Glomerular visceral epithelial cell (primary cell): ENCODE measurements at regions not wholly inside any gene's neighbourhood (a gene's known extent, or its start where the extent isn't known, plus 50 kb on each side); places are given as distances from the start of the nearest gene placed in this dataset.

Source experiments
- DNase-seq: peaks from one replicate; pipeline ENCODE4 v3.0.0-alpha.2; 2016; ENCODE audit errors: extremely low spot score

DNA sequence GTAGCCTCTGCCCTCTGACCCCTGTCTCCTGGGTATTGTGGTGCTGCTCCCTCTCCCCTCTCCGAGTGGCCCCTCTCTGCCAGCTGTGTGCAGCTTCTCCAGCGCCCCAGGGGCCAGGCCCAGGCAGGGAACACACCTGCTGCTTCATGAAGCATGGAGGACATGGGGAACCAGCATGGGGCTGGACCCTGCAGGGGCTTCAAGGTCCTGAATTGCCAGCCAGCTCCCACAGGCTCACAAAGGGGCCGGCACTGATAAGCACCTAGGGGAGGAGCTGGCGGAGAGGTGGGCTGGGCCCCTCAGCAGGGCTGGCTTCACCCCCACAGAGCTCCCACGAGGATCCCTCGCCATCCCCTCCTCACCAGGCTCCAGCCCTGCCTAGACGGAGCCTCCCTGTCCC, 77.4 kb upstream of the GPC1 start:
- no peak for DNase-seq

DNA sequence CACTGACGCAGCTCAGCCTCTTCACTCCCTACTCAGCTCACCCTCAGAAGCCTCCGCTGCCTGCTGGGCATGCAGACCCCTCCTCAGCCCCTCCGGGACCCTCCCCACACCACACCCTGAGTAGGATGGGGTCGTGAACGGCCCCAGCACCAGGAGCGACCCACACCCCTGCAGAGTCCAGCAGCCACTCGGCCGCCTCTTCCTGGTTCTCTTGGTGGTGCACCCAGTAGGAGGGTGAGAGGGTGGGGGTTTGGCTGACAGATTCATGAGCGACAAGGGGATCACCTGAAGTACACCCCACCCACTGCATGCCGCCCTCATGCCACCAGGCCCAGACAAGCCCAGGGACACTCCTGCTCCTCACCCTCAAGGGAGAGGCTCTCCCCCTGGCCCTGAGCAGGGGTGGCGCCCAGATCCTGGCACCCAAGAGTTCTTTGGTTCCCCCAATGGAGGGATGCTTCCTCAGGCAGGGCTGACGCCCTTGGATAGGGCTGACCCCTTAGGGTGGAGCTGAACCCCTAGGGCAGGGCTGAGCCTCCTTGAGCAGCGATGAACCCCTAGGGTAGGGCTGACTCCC, 76.6 kb upstream of the GPC1 start:
- no peak for DNase-seq

DNA sequence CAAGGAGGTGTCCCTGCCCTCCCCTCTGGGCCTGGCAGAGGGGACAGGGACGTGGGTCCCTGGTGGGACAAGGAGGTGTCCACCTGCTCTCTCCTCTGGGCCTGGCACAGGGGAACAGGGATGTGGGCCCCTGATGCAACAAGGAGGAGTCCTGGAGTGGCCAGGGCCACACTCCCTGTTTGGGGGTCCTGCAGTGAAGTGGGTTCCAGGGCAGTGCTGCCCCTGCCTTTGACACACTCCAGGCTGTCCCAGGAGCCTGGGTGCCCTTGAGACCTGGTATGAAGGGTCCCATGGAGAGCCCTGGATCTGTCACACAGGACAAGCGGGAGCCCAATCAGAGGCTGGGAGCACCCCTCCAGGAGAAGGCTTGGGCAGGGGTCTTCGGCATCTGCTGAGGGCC, 75.8 kb upstream of the GPC1 start:
- no peak for DNase-seq

DNA sequence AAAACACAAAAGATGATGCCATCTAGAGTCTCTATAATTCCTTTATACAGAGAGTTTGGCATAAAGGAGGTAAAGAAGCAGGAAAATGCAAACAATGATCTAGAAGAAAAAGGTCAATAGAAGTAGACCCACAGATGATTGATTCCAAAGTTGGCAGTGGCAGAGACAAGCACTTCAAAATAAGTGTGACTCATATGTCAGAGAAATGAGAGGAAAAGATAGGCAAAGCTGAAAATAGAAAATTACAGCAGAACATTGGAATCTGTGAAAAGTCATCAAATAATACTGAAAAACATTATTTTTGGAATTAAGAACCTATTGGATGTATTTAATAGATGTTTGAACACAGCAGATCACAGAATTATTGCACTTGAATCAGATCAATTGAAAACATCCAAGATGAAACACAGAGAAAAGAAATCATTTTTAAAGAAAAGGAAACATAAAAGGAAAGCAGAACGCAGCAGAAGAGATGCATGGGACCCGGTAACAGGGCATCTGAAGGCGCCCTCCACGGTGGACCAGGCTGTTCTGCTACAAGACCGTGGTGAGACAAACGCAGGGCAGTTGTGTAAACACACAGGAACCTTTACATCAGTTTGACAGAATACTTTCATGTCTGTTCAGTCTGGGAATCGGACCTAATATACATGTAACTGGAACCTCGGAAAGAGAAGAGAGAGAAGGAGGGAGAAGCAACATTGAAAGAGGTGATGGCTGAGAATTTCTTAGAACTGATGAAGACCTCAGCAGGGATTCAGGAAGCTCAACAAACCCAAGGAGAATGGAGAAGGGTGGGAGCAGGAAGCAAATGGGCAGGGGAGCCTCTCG, 74.6 kb upstream of the GPC1 start:
- DNase-seq = no peak

DNA sequence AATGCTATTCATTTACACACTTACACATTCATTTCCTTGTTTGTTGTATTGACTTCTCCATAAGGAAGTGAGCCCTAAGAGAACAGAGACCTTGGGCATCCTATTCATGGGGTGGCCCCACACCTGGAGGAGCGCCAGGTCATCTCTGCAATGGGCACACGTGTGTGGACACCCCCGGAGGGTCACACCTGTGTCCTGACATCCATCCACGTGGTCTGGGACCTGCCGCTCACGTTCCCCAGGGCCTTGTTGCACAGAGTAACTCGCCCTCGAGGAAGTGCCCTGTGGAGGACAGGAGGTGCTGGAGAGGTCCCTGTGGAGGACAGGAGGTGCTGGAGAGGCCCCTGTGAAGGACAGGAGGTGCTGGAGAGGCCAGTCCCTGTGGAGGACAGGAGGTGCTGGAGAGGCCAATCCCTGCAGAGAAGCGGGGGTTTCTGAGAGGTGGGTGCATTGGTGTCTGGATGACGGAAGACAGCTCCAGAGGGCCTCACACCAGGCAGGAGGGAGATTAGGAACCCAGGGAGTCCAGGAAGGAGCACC, 73.2 kb upstream of the GPC1 start:
- DNase-seq = no peak

DNA sequence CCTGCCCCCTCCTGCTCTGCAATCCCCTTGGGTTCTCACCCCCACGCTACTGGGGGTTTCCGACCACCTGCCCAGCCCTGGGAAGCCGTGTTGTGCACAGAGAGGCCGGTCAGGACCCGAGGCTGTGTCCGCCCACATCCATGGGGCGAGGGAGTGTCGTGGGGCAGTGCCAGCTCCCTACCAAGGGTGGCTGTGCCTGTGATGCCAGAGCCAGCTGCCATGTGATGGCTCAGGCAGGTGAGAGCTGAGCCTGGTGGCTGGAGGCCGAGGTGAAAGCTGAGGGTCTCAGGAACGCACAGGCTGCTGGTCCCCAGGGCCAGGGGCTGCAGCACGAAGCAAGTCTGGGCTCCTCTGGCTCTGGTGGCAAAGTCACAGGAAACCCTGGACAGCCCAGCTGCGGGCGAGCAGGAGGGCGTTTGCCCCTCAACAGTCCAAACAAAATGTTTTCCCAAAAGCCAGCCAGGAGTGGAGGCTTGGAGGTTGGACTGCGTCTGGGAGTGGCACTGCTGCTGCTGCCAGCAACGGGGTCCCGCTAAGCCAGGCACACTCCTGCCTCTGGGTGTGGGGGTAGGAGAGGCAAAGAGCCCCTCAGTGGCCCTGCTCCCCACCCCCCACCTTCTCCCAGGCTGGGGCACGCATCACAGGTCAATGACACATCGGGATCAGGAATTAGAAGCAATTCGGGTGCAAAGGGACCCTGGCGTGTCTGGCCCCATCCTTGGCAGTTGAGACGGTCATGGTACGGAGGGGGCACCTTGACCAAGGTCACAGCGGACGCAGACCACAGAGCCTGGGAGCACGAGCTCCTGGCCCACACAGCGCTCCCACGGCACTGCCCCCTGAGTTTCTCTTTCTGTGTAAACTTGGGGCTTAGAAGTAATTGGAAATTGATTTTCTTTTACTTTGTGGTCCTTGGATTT, 72.4 kb upstream of the GPC1 start:
- DNase-seq = no peak

DNA sequence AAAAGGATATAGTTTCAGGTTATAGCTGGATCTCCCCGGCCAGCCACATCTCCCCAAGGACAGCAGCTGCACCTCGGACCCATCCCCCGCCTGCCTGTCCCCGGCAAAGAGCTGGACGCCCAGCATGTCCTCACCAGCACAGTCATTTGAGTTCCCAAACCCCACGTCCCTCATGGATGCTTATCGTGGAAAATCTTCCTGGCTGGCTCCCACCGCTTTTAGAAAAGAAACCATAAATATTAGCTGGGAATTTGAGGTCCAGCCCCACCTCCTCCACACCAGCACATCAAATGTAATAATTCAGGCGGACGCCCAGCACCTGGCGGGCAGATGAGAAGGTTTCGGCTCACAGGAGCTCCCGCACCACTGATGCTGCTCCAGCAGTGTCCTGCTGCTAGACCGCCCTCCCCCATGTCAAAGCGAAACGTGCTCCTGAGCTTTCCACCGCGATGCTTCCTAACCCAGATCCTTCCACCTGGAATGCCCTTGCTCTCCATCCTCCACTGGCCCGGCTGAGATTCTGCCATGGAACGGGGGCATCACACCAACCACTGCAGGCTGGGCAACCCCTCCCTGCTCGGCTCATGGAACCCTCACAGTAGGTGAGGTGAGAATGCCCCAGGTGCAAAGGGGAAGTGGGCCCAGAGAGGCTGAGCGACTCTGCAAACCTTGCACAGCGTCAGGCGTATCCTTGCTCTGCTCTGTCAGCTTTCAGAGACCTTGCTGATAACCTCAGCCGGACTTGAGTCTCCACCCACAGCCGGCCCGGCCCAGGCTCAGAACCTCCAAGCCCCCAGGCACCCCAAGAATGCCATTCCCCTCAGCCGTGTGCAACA, 71.5 kb upstream of the GPC1 start:
- DNase-seq = no peak

DNA sequence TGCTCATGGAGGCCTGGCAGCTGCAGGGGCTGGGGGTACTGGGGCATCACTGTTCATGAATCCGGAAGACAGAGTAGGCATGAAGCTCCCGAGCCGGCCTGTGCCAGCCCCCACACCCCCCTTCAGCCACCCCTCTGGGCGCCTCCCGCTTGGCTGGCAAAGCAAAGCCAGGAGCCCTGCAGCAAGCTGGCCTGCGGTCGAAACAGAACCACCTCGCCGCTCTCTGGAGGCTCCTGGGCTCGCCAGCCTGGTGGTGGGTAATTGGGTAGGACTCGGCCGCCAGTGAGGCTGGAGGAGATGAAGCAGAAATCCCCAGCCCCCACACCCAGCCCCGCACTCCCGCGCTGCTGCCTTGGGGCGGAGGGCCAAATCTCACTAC, 70.9 kb upstream of the GPC1 start:
- DNase-seq = no peak

DNA sequence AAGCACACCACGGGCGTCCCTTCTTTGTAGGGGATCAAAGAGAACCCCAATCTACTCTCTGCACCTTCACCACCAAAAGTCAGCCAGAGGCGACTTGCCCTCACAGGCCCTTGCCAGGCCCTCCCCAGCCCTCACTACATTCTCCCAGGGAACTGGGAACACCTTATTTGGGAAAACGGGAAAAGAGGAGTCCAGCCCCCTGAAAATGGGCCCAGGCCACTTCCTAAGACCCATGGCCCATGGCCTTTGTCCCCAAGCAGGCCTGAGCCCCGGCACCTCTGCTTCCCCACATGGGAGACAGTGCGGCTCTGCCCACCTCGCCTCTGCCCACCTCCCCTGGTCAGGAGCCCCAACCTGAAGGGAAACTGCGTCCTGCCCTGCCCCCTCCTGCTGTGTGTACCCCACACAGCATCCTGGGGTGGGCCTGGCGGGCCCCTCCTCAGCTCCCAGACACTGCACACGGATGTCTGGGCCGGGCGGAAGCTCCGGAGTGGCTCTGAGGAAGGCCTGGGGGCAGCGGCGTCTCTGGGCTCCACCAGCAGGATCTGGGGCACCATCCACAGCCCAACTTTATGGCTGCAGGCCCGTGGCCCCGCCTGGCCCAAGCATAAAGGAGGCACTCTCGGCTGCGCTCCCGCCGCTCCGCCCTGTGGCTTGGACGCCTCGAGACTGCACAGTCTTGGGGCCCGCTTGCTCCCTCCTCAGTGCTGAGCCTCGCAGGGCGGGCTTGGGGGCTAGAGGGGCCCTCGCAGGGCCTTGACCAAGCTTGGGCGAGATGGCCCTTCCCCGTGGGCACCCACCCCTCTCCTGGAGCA, 70.3 kb upstream of the GPC1 start:
- DNase-seq = no peak

DNA sequence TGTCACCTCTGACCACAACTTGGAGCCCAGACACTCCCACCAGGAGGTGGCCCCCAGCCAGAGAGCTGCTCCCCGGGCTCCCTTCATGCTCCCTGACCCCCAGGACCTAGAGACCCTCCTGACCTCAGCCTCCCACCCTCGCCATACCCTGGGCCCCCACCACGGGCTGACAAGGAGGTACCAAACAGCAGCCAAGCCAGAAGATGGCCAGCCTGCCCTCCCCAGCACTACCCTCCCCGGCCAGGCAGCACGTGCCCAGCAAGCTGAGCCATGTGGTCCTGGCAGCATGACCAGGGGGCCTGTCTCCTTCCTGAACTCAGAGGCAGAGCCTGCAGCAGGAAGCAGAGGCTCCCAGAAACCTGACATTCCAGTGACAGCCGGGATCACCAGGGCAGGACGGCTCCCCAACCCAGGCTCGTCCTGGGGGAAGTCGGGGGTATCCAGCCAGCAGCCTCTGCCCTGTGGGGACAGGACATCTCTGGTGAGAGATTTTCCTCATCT, 69.4 kb upstream of the GPC1 start:
- no peak for DNase-seq

DNA sequence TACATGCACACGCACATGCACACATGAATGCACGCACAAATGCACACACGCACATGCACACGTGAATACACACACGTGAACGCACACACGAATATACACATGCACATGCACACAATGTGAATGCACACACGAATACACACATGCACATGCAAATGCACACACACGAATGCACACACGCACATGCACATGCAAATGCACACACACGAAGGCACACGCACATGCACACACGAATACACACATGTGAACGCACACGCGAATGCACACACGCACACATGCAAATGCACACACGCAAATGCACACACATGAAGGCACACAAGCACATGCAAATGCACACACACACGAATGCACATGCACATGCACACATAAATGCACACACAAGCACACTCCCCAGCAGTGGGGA, 68.6 kb upstream of the GPC1 start:
- DNase-seq = no peak

DNA sequence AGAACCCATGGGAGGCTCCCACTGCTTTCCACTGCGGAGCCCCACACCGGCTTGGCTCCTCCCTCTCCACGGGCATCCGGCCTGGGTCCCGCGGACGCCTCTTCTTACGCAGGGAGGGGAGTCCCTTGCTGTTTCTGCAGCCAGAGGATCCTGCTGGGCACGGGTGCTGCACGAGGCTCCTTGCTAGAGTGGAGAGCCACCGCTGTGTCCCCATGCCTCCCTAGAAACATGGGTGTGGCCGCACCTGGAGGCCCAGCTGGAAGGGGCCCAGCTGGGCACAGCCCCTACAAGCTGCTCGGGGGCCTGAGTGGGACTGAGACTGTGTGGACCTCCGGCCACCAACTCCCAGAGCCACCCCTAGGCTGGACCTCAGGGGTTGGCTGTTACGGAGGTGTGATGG, 67.7 kb upstream of the GPC1 start:
- no peak for DNase-seq

DNA sequence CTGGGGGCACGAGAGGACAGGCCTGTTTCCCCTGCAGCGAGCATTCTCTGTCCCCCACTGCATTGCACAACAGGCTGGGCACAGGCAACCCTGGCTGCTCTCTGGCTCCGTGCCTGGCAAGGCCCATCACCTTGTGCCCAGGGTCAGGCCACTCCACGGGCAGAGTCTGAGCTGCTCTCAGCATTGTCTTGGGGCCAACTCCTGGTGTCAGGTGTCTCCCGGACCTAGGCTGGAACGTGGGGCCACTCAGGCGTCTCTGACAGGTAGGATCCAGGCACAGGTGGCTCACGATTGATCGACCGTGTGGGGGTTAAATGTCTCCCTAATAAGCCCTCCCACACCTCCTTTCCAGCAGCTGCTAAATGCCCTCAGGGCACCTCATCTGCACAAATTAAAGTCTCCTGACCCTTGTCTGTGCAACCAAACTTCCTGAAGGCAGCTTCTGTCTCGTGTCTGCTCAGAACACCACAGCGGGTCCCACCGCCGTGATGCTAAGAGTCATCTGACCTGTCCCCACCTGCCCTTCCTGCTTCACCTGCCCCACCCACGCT, 66.6 kb upstream of the GPC1 start:
- DNase-seq = no peak

DNA sequence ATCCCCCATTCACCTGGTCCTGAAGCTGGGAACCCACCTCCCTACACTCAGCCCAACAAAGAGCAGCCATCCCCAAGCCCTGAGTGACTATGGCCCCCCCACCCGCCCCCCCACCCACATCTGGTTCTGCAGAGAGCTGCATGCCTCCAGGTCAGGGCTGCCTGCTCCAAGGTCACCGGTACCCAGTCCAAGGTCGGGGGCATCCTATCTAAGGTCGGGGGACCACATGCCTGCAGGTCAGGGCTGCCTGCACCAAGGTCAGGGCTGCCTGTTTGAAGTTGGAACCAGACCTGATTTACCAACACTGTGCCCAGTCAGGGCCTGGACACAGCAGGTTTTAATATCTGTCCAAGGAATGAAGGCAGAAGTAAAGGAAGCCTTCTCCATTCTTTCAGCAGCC, 66.1 kb upstream of the GPC1 start:
- DNase-seq = no peak

DNA sequence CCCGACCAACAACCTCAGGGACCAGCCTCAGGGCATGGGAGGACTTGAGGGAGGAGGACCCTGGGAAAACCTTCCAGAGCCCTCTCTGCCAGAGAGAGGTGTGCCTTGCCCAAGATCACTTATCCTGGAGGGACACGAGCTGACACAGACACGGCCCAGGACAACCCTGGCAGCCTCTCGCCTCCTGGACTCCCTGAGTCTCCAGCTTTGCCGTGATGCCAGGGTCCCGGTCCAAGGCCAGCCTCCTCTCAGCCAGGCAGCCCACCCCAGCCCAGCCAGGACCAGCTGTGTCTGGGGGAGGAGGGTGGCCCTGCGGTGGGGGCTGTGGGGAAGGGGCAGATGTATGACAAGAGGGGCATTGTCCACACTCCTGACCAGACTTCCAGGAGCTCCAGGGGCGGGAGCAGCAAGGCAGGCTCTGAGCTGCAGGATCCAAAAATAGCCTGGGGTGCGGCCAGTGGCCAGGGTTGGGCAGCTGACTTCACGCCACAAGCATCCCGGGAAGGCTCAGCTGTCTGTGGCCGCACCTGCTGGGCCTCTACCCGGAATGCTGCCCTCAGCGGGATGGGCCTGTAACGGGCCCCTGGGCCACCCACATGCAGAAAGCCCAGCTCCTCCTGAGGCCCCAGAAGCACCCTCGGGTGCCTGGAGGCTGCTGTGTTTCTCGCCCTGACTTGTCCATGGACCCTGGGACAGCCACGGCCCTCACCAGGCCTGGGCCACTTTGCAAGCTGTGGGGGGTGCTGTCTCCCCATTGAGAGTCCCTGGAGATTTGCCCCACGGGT, 65.5 kb upstream of the GPC1 start:
- peak; percentile 98 for DNase-seq

DNA sequence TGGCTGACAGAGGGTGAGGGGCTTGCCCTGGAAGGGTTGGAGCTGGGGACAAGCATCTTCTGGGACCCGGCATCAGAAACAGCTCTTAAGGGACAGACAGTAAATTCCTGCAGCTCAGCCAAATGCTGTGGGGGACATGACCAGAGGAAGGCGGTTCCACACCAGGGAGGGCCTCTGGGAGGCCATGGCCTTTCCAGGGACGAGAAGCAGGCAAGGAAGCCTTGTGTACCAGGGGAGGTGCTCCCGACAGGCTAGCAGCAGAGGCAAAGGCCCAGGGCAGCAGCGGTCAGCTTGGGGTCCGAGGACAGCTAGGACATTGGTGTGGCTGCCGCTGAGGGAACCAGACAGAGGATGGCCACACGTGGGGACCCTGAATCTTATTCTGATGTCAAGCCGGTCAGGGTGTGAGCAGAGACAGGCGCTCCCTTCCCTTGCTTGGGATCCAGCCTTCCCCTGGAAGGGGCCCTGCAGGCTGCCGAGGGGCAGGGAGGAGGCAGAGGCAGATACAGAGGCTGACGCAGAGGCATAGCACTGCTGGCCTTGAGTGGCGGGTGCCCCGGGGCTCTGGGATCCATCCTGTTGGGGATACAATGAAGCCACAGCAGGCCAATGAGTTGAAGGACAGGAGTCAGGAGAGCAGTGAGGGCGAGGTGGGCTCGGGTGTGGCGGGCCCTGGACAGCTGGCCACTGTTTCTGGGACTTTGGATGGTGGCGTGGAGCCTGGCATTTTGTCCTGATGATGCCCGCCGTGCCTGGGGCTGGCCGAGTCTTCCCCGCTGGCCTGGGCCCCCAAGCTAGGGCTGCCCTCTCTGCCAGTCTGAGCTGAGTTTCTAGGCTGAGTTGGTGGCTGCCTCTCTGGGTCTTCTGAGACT, 64.1 kb upstream of the GPC1 start:
- no peak for DNase-seq

DNA sequence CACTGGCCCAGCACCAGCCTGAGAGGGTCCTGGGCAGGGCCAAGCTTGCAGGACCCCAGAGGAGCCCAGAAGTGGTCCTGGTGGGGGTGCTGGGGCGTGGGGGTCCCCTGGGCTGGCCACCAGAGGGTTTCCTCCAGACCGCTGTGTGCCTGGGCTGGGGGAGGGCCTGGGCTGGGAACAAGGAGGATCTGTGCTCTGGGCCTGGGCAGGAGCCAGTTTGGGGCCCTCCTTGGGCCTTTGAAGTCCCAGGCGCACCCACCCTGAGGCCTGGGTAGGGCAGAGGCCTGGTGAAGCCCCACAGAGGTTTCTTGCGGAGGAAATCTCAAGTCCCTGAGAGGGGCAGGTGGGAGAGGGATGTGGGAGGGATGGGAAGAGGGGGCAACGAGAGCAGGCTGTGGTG, 63.4 kb upstream of the GPC1 start:
- no peak for DNase-seq

DNA sequence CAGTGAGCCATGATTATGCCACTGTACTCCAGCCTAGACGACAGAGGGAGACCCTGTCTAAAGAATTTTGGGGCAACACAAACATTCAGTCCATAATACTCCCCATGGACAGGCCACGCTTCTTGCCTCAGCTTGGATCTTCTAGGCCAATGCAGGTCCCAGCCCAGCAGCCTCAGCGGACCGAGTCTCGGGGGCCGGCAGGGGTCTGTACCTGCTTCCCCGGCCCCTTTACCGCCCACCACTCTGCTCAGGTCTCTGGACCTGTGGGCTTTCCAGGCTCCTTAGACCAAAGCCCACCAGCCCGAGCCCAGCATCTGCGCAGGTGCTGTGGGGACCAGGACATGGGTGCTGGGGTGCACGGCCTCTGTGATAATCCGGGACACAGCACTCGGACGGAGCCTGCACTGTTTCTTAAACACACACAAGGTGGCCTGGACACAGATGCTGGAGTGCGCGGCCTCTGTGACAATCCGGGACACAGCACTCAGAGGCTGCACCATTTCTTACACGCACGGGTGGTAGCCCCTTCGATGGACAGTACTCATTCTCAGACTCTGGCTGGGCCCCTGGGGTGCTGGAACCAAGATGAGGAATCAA, 62.1 kb upstream of the GPC1 start:
- DNase-seq = no peak
